GM12878 (cell line): ENCODE measurements at regions not wholly inside any gene's neighbourhood (a gene's known extent, or its start where the extent isn't known, plus 50 kb on each side); places are given as distances from the start of the nearest gene placed in this dataset.

Source experiments
- DPF2 ChIP-seq: fragments of 450-650 bp; IDR thresholded peaks from 2 replicates; pipeline ENCODE4 v1.6.1; 2017; ENCODE audit warnings: mild to moderate bottlenecking
- EZH2 ChIP-seq: IDR thresholded peaks from 2 replicates; pipeline ENCODE4 v1.6.1; 2012; ENCODE audit warnings: low read depth, mild to moderate bottlenecking, control low read depth, inconsistent platforms, low read length, borderline replicate concordance; ENCODE audit not compliant: control insufficient read depth
- FOS ChIP-seq: IDR thresholded peaks from 3 replicates; pipeline ENCODE4 v1.6.1; 2011; ENCODE audit warnings: borderline replicate concordance; ENCODE audit not compliant: insufficient read length; ENCODE audit errors: extremely low read depth
- FOXM1 ChIP-seq: IDR thresholded peaks from 2 replicates; pipeline ENCODE4 v1.6.1; 2012; ENCODE audit warnings: low read depth, mild to moderate bottlenecking, inconsistent platforms, low read length, moderate library complexity
- POLR2AphosphoS5 ChIP-seq: IDR thresholded peaks from 2 replicates; pipeline ENCODE4 v1.6.1; 2011; ENCODE audit warnings: mild to moderate bottlenecking, low read length, inconsistent platforms
- ZNF274 ChIP-seq: IDR thresholded peaks from one replicate; pipeline ENCODE4 v1.8.0; 2011; ENCODE audit not compliant: insufficient read length, insufficient read depth
- TF ChIP-seq, protein P1 (sequence below), 3 experiments: IDR thresholded peaks in 2 of 3; conservative IDR thresholded peaks in 1 of 3; 2 replicates each; pipeline ENCODE4 v1.5.1; 2011; ENCODE audit warnings: low read depth in 3 of 3, low read length in 3 of 3, mild to moderate bottlenecking in 3 of 3, control low read depth in 2 of 3, moderate library complexity in 2 of 3, inconsistent platforms in 1 of 3, mixed read lengths in 1 of 3; ENCODE audit not compliant: control insufficient read depth in 2 of 3, insufficient read depth in 1 of 3; ENCODE audit errors: extremely low read depth in 1 of 3
- TF ChIP-seq, protein P2 (sequence below): fragments of 450-650 bp; IDR thresholded peaks from 2 replicates; pipeline ENCODE4 v1.6.1; 2017; ENCODE audit warnings: borderline replicate concordance

DNA sequence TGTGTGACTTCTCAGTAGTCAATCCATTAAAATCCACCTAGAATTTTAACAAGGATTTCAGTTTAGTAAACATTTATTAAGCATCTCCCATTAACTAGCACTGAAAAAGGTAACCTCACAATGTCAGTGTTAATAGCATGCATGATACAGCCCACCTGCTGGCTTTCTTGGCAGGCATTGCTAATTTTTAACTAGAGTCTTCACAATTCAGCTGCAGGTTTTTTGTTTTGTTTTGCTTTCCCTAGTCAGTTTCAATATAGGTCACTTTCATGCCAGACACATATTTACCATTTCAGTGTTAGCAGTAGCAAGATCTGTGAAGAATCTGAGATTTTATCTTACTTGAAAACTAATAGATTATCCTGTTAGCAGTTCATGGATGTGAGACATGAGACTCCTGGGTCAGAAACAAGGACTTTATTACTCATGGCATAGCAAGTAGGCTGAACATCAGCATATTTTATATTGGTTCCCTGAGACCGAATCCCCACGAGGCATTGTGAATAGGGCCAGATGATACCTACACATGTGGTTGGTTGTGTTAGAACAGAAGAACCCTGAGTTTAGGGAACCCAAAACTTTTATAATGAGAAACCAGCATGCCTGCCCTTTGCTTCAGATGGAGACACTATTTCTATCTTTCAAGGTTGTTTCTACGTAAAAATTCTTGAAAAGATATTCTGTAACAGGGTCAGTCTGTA lies 198.0 kb upstream of the HTR2A start:
- no peak for TF ChIP-seq POLR2AphosphoS5
- TF ChIP-seq, protein P1, sequence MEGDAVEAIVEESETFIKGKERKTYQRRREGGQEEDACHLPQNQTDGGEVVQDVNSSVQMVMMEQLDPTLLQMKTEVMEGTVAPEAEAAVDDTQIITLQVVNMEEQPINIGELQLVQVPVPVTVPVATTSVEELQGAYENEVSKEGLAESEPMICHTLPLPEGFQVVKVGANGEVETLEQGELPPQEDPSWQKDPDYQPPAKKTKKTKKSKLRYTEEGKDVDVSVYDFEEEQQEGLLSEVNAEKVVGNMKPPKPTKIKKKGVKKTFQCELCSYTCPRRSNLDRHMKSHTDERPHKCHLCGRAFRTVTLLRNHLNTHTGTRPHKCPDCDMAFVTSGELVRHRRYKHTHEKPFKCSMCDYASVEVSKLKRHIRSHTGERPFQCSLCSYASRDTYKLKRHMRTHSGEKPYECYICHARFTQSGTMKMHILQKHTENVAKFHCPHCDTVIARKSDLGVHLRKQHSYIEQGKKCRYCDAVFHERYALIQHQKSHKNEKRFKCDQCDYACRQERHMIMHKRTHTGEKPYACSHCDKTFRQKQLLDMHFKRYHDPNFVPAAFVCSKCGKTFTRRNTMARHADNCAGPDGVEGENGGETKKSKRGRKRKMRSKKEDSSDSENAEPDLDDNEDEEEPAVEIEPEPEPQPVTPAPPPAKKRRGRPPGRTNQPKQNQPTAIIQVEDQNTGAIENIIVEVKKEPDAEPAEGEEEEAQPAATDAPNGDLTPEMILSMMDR (IDR thresholded peaks at IDR 0.05 in 2 of 3, conservative IDR thresholded peaks at IDR 0.05 in 1 of 3; ENCODE audit: control insufficient read depth in 2 of 3, extremely low read depth in 1 of 3, insufficient read depth in 1 of 3, low read depth in 3 of 3, low read length in 3 of 3): no peak
- TF ChIP-seq FOS: no peak
- TF ChIP-seq ZNF274: no peak
- TF ChIP-seq EZH2: no peak
- TF ChIP-seq, protein P2, sequence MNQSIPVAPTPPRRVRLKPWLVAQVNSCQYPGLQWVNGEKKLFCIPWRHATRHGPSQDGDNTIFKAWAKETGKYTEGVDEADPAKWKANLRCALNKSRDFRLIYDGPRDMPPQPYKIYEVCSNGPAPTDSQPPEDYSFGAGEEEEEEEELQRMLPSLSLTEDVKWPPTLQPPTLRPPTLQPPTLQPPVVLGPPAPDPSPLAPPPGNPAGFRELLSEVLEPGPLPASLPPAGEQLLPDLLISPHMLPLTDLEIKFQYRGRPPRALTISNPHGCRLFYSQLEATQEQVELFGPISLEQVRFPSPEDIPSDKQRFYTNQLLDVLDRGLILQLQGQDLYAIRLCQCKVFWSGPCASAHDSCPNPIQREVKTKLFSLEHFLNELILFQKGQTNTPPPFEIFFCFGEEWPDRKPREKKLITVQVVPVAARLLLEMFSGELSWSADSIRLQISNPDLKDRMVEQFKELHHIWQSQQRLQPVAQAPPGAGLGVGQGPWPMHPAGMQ: no peak
- TF ChIP-seq DPF2: no peak
- TF ChIP-seq FOXM1: no peak
